ENCODE measurements at regions not wholly inside any gene's neighbourhood (a gene's known extent, or its start where the extent isn't known, plus 50 kb on each side); places are given as distances from the start of the nearest gene placed in this dataset.
"Not testable (repeated sequence)": the region's sequence is repeated elsewhere in the genome, so short reads cannot be mapped to it uniquely, and the experiment has no call there.

DNA sequence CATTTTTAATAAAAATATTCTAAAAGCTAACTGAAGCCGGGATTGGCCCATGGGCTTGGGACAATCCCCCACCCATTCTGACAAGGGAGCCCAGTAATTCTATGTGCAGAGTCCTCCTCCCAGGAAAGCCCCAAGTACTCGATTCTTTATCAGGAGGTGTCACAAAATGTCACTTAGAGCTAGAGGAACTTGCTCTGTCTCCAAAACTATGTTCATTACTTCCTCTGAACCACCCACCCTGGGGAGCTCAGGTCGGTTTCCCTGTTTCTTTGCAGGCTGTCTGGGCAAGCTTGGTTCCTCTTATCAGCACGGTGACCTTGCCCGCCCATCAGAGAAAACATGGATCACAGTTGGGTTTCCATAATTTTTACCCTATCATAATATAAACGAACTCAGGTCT lies 430.6 kb upstream of the ID2 start:
- Mint-ChIP-seq H3K4me3 (no peak overlapping the region), H3K9me3 (no peaks in the 10 kb centered on the region), H3K36me3 (ENCODE audit: low read depth) (no peaks in the 10 kb centered on the region)

DNA sequence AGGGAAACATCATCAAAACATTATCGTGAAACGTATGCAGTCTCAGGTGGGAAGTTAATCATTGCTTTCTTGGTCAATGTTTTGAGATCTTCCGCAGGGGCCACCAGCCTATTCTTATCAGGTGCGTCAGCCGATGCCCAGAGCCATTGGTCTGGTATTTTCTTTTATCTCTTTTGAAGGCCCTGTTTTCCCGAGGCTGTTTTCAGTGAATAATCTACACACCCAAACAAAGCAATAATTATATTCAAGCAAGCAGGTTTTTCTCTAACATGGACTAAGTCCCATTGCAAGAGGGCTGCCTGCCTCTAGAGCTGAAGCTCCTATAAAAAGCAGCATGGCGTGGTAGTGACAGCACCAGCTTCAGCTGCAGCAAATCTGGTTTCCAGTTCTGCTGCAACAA lies 430.0 kb upstream of the ID2 start:
- Mint-ChIP-seq H3K36me3 (ENCODE audit: low read depth) (no peaks in the 10 kb centered on the region), H3K9me3 (no peaks in the 10 kb centered on the region), H3K27ac (no peak overlapping the region), H3K4me3 (no peak overlapping the region), H3K27me3 (ENCODE audit: insufficient read depth) (peaks cover 8% of the 10 kb centered on the region), H3K4me1 (ENCODE audit: low read depth) (peaks cover 6% of the 10 kb centered on the region)
- no peak for DNase-seq
- TF ChIP-seq, protein P1, sequence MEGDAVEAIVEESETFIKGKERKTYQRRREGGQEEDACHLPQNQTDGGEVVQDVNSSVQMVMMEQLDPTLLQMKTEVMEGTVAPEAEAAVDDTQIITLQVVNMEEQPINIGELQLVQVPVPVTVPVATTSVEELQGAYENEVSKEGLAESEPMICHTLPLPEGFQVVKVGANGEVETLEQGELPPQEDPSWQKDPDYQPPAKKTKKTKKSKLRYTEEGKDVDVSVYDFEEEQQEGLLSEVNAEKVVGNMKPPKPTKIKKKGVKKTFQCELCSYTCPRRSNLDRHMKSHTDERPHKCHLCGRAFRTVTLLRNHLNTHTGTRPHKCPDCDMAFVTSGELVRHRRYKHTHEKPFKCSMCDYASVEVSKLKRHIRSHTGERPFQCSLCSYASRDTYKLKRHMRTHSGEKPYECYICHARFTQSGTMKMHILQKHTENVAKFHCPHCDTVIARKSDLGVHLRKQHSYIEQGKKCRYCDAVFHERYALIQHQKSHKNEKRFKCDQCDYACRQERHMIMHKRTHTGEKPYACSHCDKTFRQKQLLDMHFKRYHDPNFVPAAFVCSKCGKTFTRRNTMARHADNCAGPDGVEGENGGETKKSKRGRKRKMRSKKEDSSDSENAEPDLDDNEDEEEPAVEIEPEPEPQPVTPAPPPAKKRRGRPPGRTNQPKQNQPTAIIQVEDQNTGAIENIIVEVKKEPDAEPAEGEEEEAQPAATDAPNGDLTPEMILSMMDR (IDR thresholded peaks at IDR 0.05), result no peak

More for the DNA sequence above, 430.6 kb upstream of the ID2 start:
- Mint-ChIP-seq H3K27me3 (ENCODE audit: insufficient read depth) (peaks cover 8% of the 10 kb centered on the region), H3K4me1 (ENCODE audit: low read depth) (peaks cover 6% of the 10 kb centered on the region), H3K27ac (no peak overlapping the region)
- DNase-seq, result no peak
- TF ChIP-seq, protein P1 (IDR thresholded peaks at IDR 0.05), result no peak

DNA sequence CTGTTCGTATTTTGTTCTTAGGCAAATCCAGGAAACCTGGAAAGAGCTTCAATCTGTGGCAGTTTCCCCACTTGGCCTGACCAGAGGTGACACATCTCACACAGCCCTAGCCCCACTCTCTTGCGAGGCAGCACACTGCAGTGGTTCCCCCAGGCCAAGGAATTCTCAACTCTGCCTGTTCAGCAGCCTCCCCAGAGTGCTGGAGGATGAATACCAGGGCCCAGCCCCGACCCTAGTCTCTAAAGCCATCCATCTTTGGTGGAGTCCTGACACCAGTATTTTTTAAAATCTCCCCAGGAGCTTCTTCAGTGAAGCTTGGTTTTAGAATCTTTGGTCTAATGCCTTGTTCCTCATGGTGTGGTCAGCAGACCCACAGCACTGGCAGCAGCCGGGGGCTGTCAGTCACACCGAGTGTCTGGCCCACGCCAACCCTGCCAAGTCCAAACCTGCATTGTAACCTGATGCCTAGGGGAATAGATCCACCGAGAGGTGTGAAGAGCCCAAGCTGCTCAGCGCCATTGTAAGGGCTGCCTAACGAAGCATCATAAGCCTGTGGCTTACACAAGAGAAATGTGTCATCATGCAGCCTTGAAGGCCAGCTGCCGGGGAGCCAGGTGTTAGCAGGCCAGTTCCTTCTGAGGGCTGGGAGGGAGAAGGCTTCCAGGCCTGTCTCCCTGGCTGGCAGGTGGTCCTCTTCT lies 428.7 kb upstream of the ID2 start:
- Mint-ChIP-seq H3K9me3 (no peaks in the 10 kb centered on the region), H3K27me3 (ENCODE audit: insufficient read depth) (peaks cover 8% of the 10 kb centered on the region), H3K27ac (no peak overlapping the region), H3K36me3 (ENCODE audit: low read depth) (no peaks in the 10 kb centered on the region), H3K4me3 (no peak overlapping the region), H3K4me1 (ENCODE audit: low read depth) (peaks cover 4% of the 10 kb centered on the region)
- no peak for DNase-seq
- TF ChIP-seq, protein P1 (IDR thresholded peaks at IDR 0.05), result no peak

DNA sequence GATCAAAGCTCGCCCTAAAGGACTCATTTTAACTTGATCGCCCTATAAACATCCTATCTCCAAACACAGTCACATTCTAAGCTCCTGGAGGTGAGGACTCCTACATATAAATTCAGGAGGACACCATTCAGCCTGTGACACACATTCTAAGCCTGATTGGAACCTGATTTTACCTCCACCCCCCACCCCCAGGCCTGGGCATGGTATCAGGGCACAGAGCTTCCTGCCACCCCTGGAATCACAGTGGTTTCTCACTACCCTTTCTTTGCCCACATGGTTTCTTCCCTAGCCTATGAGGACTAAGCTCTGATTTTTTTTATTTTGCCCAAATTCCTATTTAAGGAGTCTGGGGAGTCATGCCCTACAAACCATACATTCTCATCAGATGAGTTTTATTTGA lies 428.1 kb upstream of the ID2 start:
- no peak overlapping the region for H3K27ac Mint-ChIP-seq
- DNase-seq, result no peak
- H3K4me1 Mint-ChIP-seq (ENCODE audit: low read depth), result no peaks in the 10 kb centered on the region
- H3K9me3 Mint-ChIP-seq, result no peaks in the 10 kb centered on the region
- H3K27me3 Mint-ChIP-seq (ENCODE audit: insufficient read depth), result peaks cover 8% of the 10 kb centered on the region
- no peaks in the 10 kb centered on the region for H3K36me3 Mint-ChIP-seq (ENCODE audit: low read depth)
- H3K4me3 Mint-ChIP-seq, result no peak overlapping the region
- TF ChIP-seq, protein P1 (IDR thresholded peaks at IDR 0.05), result no peak

DNA sequence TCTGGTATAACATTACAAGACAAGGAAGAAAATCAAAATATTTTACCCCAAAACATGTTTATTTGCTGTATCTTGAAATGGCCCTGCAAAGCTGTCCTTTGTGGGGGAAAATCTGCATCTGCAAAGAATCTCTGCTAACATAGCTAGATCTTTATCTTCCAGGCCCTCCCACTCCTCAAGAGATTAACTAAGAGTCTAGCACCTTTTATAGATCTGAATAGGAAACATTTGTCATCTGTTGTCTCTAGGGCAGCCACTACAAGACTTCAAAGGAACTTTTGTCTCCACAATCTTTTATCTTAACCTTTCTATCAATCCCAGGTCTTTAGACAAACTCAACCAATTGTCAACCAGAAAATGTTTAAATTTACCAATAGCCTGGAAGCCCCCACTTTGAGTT lies 427.6 kb upstream of the ID2 start:
- H3K4me1 Mint-ChIP-seq (ENCODE audit: low read depth); H3K27ac Mint-ChIP-seq; H3K36me3 Mint-ChIP-seq (ENCODE audit: low read depth); H3K4me3 Mint-ChIP-seq; H3K9me3 Mint-ChIP-seq; DNase-seq; H3K27me3 Mint-ChIP-seq (ENCODE audit: insufficient read depth): not testable (repeated sequence)

DNA sequence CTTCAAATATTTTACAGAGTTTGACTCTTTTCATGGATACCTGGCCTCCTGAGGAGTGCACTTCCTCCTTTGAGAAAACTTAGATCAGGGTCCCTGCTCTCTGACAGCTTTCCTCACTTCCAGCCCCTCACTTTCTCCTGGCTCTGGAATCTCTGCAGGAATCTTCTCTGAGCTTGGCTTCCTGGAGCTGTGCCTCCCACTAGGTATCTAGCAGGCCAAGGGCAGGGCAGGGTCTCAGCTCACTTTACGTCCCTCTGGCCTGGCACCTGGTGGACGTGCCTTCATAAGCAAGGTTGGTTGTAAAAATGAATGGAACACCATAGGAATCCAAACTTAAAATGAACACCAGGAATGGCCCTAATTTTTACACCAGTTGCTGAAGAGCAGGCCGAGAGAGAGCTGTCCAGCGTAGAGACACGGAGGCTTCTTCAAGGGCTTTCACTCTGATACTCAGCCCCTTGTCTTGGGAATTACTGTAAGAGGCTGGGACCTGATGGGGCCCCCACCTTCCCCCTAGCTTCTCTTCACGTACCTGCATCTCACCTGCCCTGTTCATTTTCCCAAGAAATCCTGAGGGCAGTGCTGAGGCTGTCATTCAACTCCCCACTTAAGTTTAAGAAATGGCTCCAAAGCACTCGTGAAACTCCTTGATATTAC lies 426.9 kb upstream of the ID2 start:
- H3K9me3 Mint-ChIP-seq, result no peaks in the 10 kb centered on the region

More for the DNA sequence above, 426.9 kb upstream of the ID2 start:
- H3K27me3 Mint-ChIP-seq (ENCODE audit: insufficient read depth), result peaks cover 8% of the 10 kb centered on the region
- no peak for DNase-seq
- TF ChIP-seq, protein P1 (IDR thresholded peaks at IDR 0.05), result no peak
- no peaks in the 10 kb centered on the region for H3K36me3 Mint-ChIP-seq (ENCODE audit: low read depth)
- no peak overlapping the region for H3K27ac Mint-ChIP-seq
- H3K4me3 Mint-ChIP-seq, result no peak overlapping the region
- no peaks in the 10 kb centered on the region for H3K4me1 Mint-ChIP-seq (ENCODE audit: low read depth)

Measured in HFFc6 (cell line).